ENCODE measurements at regions not wholly inside any gene's neighbourhood (a gene's known extent, or its start where the extent isn't known, plus 50 kb on each side); places are given as distances from the start of the nearest gene placed in this dataset.

GRCh38 chr20:52800734-52801627 is 171.2 kb upstream of the TSHZ2 start:
- H3K4me3 ChIP-seq (ENCODE audit: low read length): no peak overlapping the region
- TF ChIP-seq CTCF (conservative IDR thresholded peaks at IDR 0.05; ENCODE audit: low read length): no peak

GRCh38 chr20:52799130-52799529 is 173.0 kb upstream of the TSHZ2 start:
- peak; percentile 14 for DNase-seq (ENCODE audit: low read depth)

More at GRCh38 chr20:52800734-52801627, 171.2 kb upstream of the TSHZ2 start:
- DNase-seq (ENCODE audit: low read depth): no peak

GRCh38 chr20:52798124-52798523 is 174.0 kb upstream of the TSHZ2 start:
- DNase-seq (ENCODE audit: low read depth): no peak
- no peak for TF ChIP-seq CTCF (conservative IDR thresholded peaks at IDR 0.05; ENCODE audit: low read length)
- H3K4me3 ChIP-seq (ENCODE audit: low read length): no peak overlapping the region

More at GRCh38 chr20:52799130-52799529, 173.0 kb upstream of the TSHZ2 start:
- H3K4me3 ChIP-seq (ENCODE audit: low read length): no peak overlapping the region
- peak; percentile 34 for TF ChIP-seq CTCF (conservative IDR thresholded peaks at IDR 0.05; ENCODE audit: low read length)

- DNase-seq (ENCODE audit: low read depth): no peak
- no peak overlapping the region for H3K4me3 ChIP-seq (ENCODE audit: low read length)
- TF ChIP-seq CTCF (conservative IDR thresholded peaks at IDR 0.05; ENCODE audit: low read length): no peak
These were observed 177.3 kb upstream of the TSHZ2 start for GRCh38 chr20:52794853-52795252.

- TF ChIP-seq CTCF (conservative IDR thresholded peaks at IDR 0.05; ENCODE audit: low read length): no peak
- H3K4me3 ChIP-seq (ENCODE audit: low read length): no peak overlapping the region
- DNase-seq (ENCODE audit: low read depth): no peak
These were observed 178.7 kb upstream of the TSHZ2 start for GRCh38 chr20:52793339-52793963.

- TF ChIP-seq CTCF (conservative IDR thresholded peaks at IDR 0.05; ENCODE audit: low read length): no peak
- no peak for DNase-seq (ENCODE audit: low read depth)
- H3K4me3 ChIP-seq (ENCODE audit: low read length): no peak overlapping the region
These were observed 181.1 kb upstream of the TSHZ2 start for GRCh38 chr20:52791091-52791490.

- no peak overlapping the region for H3K4me3 ChIP-seq (ENCODE audit: low read length)
- no peak for DNase-seq (ENCODE audit: low read depth)
- no peak for TF ChIP-seq CTCF (conservative IDR thresholded peaks at IDR 0.05; ENCODE audit: low read length)
These were observed 182.4 kb upstream of the TSHZ2 start for GRCh38 chr20:52789716-52790115.

All from AG10803 (cell line).